Right lobe of liver (tissue), 6 donors: ENCODE measurements at regions not wholly inside any gene's neighbourhood (a gene's known extent, or its start where the extent isn't known, plus 50 kb on each side); places are given as distances from the start of the nearest gene placed in this dataset.
"Not testable (repeated sequence)": the region's sequence is repeated elsewhere in the genome, so short reads cannot be mapped to it uniquely, and the experiment has no call there.

Experiments
- ATAC-seq, 4 donors: fragments of 200-7000 bp; cut with Tn5 transposase; one replicate each; pipeline ENCODE4 v1.9.1; 2020; ENCODE audit warnings: mild to moderate bottlenecking in 4 of 4, moderate library complexity in 4 of 4
- DNase-seq, 3 donors: peaks; one replicate each; pipeline ENCODE4 v3.0.0-alpha.2; 2020
- H3K27ac ChIP-seq, 3 donors: fragments of 200-600 bp; one replicate each; pipeline ENCODE4 v1.8.0; 2022
- H3K27me3 ChIP-seq, 2 donors: fragments of 200-600 bp; one replicate each; pipeline ENCODE4 v1.8.0; 2022
- H3K36me3 ChIP-seq, 4 donors: fragments of 200-600 bp; sonication (generic) in 1 of 4; one replicate each; pipeline versions ENCODE4 v1.5.1 to v1.8.0; 2017 to 2022; ENCODE audit warnings: control low read depth in 1 of 4
- H3K4me1 ChIP-seq, 4 donors: fragments of 200-600 bp; sonication (generic) in 1 of 4; one replicate each; pipeline versions ENCODE4 v1.5.1 to v1.8.0; 2017 to 2022; ENCODE audit warnings: control low read depth in 1 of 4
- H3K4me3 ChIP-seq, 3 donors: fragments of 200-600 bp; one replicate each; pipeline ENCODE4 v1.8.0; 2022
- H3K9me3 ChIP-seq, 4 donors: fragments of 200-600 bp; sonication (generic) in 1 of 4; one replicate each; pipeline versions ENCODE4 v1.5.1 to v1.8.0; 2017 to 2022; ENCODE audit warnings: control low read depth in 1 of 4
- CTCF ChIP-seq, 4 donors: fragments of 200-600 bp in 3 of 4; fragments of 450-650 bp in 1 of 4; IDR thresholded peaks; one replicate each; pipeline versions ENCODE4 v1.5.1 to v1.8.0; 2016 to 2022; ENCODE audit warnings: antibody characterized with exemption in 4 of 4, mild to moderate bottlenecking in 2 of 4
- POLR2A ChIP-seq: fragments of 450-650 bp; IDR thresholded peaks from one replicate; pipeline ENCODE4 v1.6.1; 2017; ENCODE audit warnings: antibody characterized with exemption, mild to moderate bottlenecking
- WGBS: methylation state at CpG from one replicate; pipeline ENCODE4 v1.1.6; 2018; ENCODE audit warnings: low coverage, low lambda C conversion rate; ENCODE audit not compliant: insufficient coverage; ENCODE audit errors: missing lambda C conversion rate; 5-methylcytosine and 5-hydroxymethylcytosine counted together
- intact Hi-C, 2 donors: fragments of 100-400 bp; cut with DNase I; formaldehyde crosslinking; loops; one replicate each; pipeline versions ENCODE4 v1.11.2 to v1.14.1; 2022
- donor health status: DM: no; HTN: yes; CAD: no.
- donor health status: DM: no; HTN: no; CAD: no.
- donor health status: DM: no; HTN: no; CAD: no.
- donor health status: DM: no; HTN: yes; CAD: no.
- donor health status: DM: no; HTN: yes; CAD: no.

DNA sequence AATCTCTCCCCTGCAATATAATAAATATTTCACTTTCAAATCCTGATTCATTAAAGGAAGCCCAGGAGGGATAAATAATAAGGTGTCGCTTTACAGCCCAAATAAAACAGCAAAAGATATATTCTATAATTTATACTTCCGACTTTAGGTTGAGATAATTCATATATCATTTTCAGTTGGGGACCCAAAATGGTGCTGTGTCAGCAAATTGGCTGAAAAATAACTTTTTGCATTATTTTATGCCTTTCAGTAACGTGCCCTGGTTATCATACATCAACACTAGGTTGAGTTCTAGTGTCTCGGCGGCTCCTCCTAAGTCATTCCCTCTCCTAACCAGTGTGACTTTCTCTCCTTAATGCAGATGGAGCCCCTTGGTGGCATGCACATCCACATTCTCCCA is 278.2 kb downstream of the NXPE2 start:
- H3K4me1 ChIP-seq: no peaks in the 10 kb centered on the region
- no peaks in the 10 kb centered on the region for H3K9me3 ChIP-seq
- H3K4me3 ChIP-seq: no peak overlapping the region
- intact Hi-C loops: no loop called here
- no peak for TF ChIP-seq POLR2A
- TF ChIP-seq CTCF (IDR thresholded peaks at IDR 0.05): no peak
- no peak overlapping the region for H3K27ac ChIP-seq
- 54% methylated on average over 3 of the region's 5 CpGs for WGBS
- no peaks in the 10 kb centered on the region for H3K36me3 ChIP-seq
- no peak for DNase-seq
- no peaks in the 10 kb centered on the region for H3K27me3 ChIP-seq
- no peak for ATAC-seq

DNA sequence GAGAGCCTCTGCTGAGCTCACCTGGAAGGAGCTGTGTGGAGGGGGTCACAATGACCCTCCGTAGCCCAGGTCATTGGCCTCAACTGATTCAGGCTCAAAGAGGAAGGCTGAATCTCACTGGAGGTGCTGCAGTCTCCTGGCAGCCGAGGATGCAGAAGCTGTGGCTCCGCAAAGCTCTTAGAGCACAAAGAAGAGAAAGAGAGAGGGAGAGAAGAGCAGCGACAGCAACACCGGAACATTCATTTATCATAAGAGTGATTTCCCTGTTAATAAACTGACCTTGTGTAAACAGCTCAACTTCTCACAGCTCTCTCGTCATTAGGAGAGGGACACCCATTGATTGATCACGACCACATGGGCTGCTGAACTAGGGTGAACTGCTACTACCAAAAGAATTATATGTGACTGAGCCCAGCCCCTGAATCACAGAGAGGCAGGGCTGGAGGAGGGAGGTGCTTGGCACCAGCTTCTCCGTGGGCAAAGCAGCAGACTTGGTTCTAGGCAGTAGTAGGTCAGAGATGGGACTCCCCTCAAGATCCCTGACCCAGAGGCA is 281.7 kb downstream of the NXPE2 start:
- DNase-seq: no peak
- intact Hi-C loops: no loop called here

GRCh38 chr11:114960819-114961218 is 282.5 kb downstream of the NXPE2 start:
- H3K36me3 ChIP-seq, ATAC-seq, H3K27ac ChIP-seq, H3K4me3 ChIP-seq, intact Hi-C loops, H3K27me3 ChIP-seq, DNase-seq, H3K9me3 ChIP-seq, H3K4me1 ChIP-seq: not testable (repeated sequence)
- no CpG with 5 or more reads among the region's 21 CpGs for WGBS

More for the DNA sequence above, 281.7 kb downstream of the NXPE2 start:
- TF ChIP-seq POLR2A (no peak), CTCF (IDR thresholded peaks at IDR 0.05) (no peak)
- no peaks in the 10 kb centered on the region for H3K27me3 ChIP-seq
- no peaks in the 10 kb centered on the region for H3K4me1 ChIP-seq
- H3K36me3 ChIP-seq: no peaks in the 10 kb centered on the region
- no peak for ATAC-seq
- H3K9me3 ChIP-seq: no peaks in the 10 kb centered on the region
- H3K4me3 ChIP-seq: no peak overlapping the region
- no peak overlapping the region for H3K27ac ChIP-seq
- 33% methylated on average over 8 of the region's 8 CpGs for WGBS

- Histone ChIP-seq H3K4me1 (peaks cover 0 to 4% (median 0%) of the 10 kb centered on the region in 4 donors), H3K27me3 (no peaks in the 10 kb centered on the region), H3K36me3 (no peaks in the 10 kb centered on the region), H3K27ac (no peak overlapping the region), H3K9me3 (no peaks in the 10 kb centered on the region), H3K4me3 (no peak overlapping the region)
- no peak for DNase-seq
- ATAC-seq: no peak
- intact Hi-C loops: no loop called here
- TF ChIP-seq POLR2A (no peak), CTCF (IDR thresholded peaks at IDR 0.05) (no peak)
- WGBS: 40% methylated on average over 3 of the region's 4 CpGs
Measured at GRCh38 chr11:114964676-114965214, 286.4 kb downstream of the NXPE2 start.

DNA sequence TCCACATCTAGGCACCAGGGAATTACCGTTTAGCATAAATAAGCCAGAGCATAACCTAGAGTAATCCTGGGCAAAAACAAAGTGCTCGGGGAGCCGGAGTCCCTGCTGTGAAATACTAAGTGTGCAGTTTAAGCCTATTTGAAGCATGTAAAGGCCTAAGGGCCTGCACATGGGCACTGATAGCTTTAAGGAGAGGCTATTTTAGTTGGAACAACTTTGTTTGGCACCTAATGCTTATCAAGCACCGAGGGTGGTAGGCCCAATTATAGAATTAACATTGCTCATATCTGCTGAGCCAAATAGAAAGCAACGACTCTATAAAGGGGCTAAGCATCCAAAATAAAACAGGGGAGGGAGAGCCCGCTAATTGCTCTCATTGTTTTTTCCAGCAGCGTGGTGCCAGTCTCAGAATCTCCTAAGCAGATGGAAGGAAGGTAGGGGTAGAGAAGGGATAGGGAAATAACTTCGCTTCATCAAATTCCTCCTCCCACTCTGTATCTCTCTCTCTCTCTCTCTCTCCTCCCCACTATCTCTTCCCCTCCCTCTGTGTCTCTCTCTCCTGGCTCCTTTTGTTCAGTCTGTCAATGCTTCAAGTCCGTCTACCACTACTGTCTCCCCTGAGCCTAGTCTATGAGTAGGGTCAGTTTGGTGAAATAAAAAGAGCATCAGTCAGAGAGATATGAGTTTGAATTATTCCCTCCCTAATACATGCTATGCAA is 292.8 kb downstream of the NXPE2 start:
- WGBS: 80% methylated on average over 9 of the region's 9 CpGs
- Histone ChIP-seq H3K9me3 (no peaks in the 10 kb centered on the region), H3K27ac (no peak overlapping the region), H3K27me3 (no peaks in the 10 kb centered on the region), H3K4me3 (no peak overlapping the region), H3K4me1 (no peaks in the 10 kb centered on the region), H3K36me3 (no peaks in the 10 kb centered on the region)
- ATAC-seq: no peak
- TF ChIP-seq CTCF (IDR thresholded peaks at IDR 0.05) (no peak), POLR2A (no peak)
- intact Hi-C loops: no loop called here
- DNase-seq: no peak
